ENCODE measurements at regions not wholly inside any gene's neighbourhood (a gene's known extent, or its start where the extent isn't known, plus 50 kb on each side); places are given as distances from the start of the nearest gene placed in this dataset.
"Not testable (repeated sequence)": the region's sequence is repeated elsewhere in the genome, so short reads cannot be mapped to it uniquely, and the experiment has no call there.

- no peak for DNase-seq
Observed at GRCh38 chr7:131720703-131721102, 164.3 kb upstream of the PODXL start.

GRCh38 chr7:131717181-131717580 lies 160.8 kb upstream of the PODXL start:
- DNase-seq: no peak

- no peak for DNase-seq
Observed at GRCh38 chr7:131699323-131699722, 142.9 kb upstream of the PODXL start.

- DNase-seq: peak; percentile 56
Observed at GRCh38 chr7:131692131-131692960, 135.9 kb upstream of the PODXL start.

- no peak for DNase-seq
Observed at GRCh38 chr7:131691454-131692130, 135.2 kb upstream of the PODXL start.

- no peak for DNase-seq
Observed at GRCh38 chr7:131690441-131690840, 134.0 kb upstream of the PODXL start.

- no peak for DNase-seq
Observed at GRCh38 chr7:131689662-131690234, 133.3 kb upstream of the PODXL start.

GRCh38 chr7:131688738-131689661 lies 132.6 kb upstream of the PODXL start:
- peak; percentile 73 for DNase-seq

- no peak for DNase-seq
Observed at GRCh38 chr7:131687296-131687695, 130.9 kb upstream of the PODXL start.

GRCh38 chr7:131686833-131687232 lies 130.4 kb upstream of the PODXL start:
- DNase-seq: no peak

GRCh38 chr7:131683536-131684125 lies 127.2 kb upstream of the PODXL start:
- no peak for DNase-seq

- DNase-seq: no peak
Observed at GRCh38 chr7:131681961-131682360, 125.5 kb upstream of the PODXL start.

GRCh38 chr7:131679071-131679470 lies 122.6 kb upstream of the PODXL start:
- DNase-seq: not testable (repeated sequence)

- DNase-seq: not testable (repeated sequence)
Observed at GRCh38 chr7:131676850-131677249, 120.4 kb upstream of the PODXL start.

- DNase-seq: no peak
Observed at GRCh38 chr7:131674131-131674530, 117.7 kb upstream of the PODXL start.

GRCh38 chr7:131673576-131673975 lies 117.1 kb upstream of the PODXL start:
- DNase-seq: no peak

GRCh38 chr7:131670406-131670805 lies 114.0 kb upstream of the PODXL start:
- DNase-seq: no peak

GRCh38 chr7:131667699-131668098 lies 111.3 kb upstream of the PODXL start:
- DNase-seq: no peak

GRCh38 chr7:131665021-131665420 lies 108.6 kb upstream of the PODXL start:
- DNase-seq: no peak

- no peak for DNase-seq
Observed at GRCh38 chr7:131664570-131664969, 108.1 kb upstream of the PODXL start.

GRCh38 chr7:131662301-131662873 lies 106.0 kb upstream of the PODXL start:
- DNase-seq: not testable (repeated sequence)

GRCh38 chr7:131657881-131658280 lies 101.5 kb upstream of the PODXL start:
- DNase-seq: no peak

Data from RPMI8226 (cell line).